ENCODE measurements at regions not wholly inside any gene's neighbourhood (a gene's known extent, or its start where the extent isn't known, plus 50 kb on each side); places are given as distances from the start of the nearest gene placed in this dataset.

- Histone ChIP-seq H3K18ac (ENCODE audit: insufficient read length, low read depth, low read length) (no peak overlapping the region), H3K56ac (ENCODE audit: insufficient read length, low read depth, low read length) (no peak overlapping the region), H3K9ac (ENCODE audit: extremely low read depth, insufficient read length, low read length) (no peak overlapping the region), H3K27me3 (ENCODE audit: insufficient read depth, low read length) (no peaks in the 10 kb centered on the region), H3K4me1 (ENCODE audit: insufficient read depth, low read length) (no peaks in the 10 kb centered on the region), H3K27ac (ENCODE audit: insufficient read length, low read depth, low read length) (no peak overlapping the region), H2AFZ (ENCODE audit: low read length) (no peak overlapping the region), H3T11ph (ENCODE audit: low read length) (no peak overlapping the region), H4K91ac (ENCODE audit: insufficient read length, low read depth, low read length) (no peak overlapping the region), H3K23me2 (ENCODE audit: insufficient read length, low read depth, low read length, poor library complexity, severe bottlenecking) (no peaks in the 10 kb centered on the region), H3K4ac (ENCODE audit: low read depth, low read length) (no peak overlapping the region), H2BK20ac (ENCODE audit: low read depth, low read length, poor library complexity, severe bottlenecking) (no peak overlapping the region), H3K14ac (ENCODE audit: insufficient read depth, low read length) (no peak overlapping the region), H3K79me1 (ENCODE audit: insufficient read depth, low read depth, low read length, poor library complexity, severe bottlenecking) (no peaks in the 10 kb centered on the region), H4K5ac (ENCODE audit: insufficient read length, low read depth, low read length) (no peak overlapping the region), H2BK15ac (ENCODE audit: low read depth, low read length) (no peak overlapping the region), H3K23ac (ENCODE audit: insufficient read length, low read depth, low read length) (no peak overlapping the region), H2BK120ac (ENCODE audit: low read depth, low read length, poor library complexity, severe bottlenecking) (no peak overlapping the region), H2BK12ac (ENCODE audit: insufficient read length, low read depth, low read length) (no peak overlapping the region), H3K4me2 (ENCODE audit: insufficient read depth, insufficient read length, low read length) (no peak overlapping the region), H3K9me3 (ENCODE audit: control insufficient read depth, low read depth, low read length) (no peaks in the 10 kb centered on the region), H2AK5ac (ENCODE audit: insufficient read length, low read length) (no peak overlapping the region), H4K8ac (replicated peaks; ENCODE audit: insufficient read length, low read depth, low read length) (no peak overlapping the region), H4K20me1 (ENCODE audit: control insufficient read depth, insufficient read depth, insufficient read length) (no peaks in the 10 kb centered on the region), H2BK5ac (ENCODE audit: insufficient read length, low read length) (no peak overlapping the region), H3K79me2 (ENCODE audit: insufficient read depth, low read length) (no peaks in the 10 kb centered on the region)
- no peaks in the 10 kb centered on the region for H3K4me1 Mint-ChIP-seq
- H3K27me3 Mint-ChIP-seq (ENCODE audit: low read depth), result peaks cover 18% of the 10 kb centered on the region; the same call in 1 of the 2 replicates
- H3K4me3 Mint-ChIP-seq, result no peak overlapping the region
- no peak for DNase-seq
- H3K27ac Mint-ChIP-seq, result no peak overlapping the region
- H3K36me3 Mint-ChIP-seq (ENCODE audit: insufficient read depth in 1 of 3, low read depth in 3 of 3), result no peaks in the 10 kb centered on the region
- H3K9me3 Mint-ChIP-seq, result no peaks in the 10 kb centered on the region; a peak in 3 of 5 replicates
- TF ChIP-seq CTCF (conservative IDR thresholded peaks at IDR 0.05), result no peak
Observed at GRCh38 chr13:97100821-97101220, 106.5 kb upstream of the OXGR1 start.

All from H9 (cell line).